HG03565 (cell line): ENCODE measurements at regions not wholly inside any gene's neighbourhood (a gene's known extent, or its start where the extent isn't known, plus 50 kb on each side); places are given as distances from the start of the nearest gene placed in this dataset.
"Not testable (repeated sequence)": the region's sequence is repeated elsewhere in the genome, so short reads cannot be mapped to it uniquely, and the experiment has no call there.

ENCODE experiments used
- ATAC-seq: cut with Tn5 transposase; IDR thresholded peaks from one replicate; pipeline ENCODE4 v1.9.1; 2021; ENCODE audit warnings: mild to moderate bottlenecking, moderate library complexity; ENCODE audit not compliant: unreplicated experiment

DNA sequence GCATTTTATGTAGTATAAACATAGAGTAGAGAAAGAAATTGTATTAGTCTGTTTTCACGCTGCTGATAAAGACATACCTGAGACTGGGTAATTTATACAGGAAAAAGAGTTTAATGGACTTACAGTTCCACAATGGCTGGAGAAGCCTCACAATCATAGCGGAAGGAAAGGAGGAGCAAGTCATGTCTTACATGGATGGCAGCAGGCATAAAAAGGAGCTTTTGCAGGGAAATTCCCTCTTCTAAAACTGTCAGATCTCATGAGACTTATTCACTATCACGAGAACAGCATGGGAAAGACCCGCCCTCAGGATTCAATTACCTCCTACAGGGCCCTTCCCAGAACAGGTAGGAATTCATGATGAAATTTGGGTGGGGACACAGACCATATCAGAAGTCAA, 98.1 kb downstream of the ARRDC3 start:
- not testable (repeated sequence) for ATAC-seq

DNA sequence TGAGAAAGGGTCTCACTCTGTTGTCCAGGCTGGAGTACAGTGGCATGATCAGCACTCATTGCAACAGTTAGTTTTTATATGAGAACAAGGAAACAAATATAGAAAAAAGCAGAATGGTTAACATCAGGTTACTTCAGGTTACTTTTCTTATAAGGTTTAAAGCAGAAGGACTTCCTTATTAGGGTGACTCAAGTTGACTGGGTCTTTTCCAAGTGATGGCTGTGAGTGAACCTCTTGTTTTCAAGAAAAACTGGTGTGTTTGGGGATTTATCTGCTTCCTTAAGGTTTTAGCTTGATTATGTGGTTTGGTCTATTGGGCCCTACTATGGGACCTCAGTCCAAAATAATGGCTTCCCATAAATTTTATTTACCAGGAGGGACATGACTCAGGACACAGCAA, 99.2 kb downstream of the ARRDC3 start:
- no peak for ATAC-seq

DNA sequence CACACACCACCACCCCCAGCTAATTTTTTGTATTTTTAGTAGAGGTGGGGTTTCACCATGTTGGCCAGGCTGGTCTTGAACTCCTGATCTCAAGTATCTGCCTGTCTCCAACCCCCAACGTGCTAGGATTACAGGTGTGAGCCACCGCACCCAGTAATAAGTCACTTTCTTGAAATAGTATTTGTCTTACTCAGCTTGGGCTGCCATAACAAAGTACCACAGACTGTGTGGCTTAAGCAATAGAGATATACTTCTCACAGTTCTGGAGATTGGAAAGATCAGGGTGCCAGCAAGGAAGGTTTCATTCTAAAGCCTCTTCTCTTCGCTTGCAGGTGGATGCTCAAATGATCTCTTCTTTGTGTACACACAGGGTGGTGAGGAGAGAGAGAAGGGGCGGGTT, 99.8 kb downstream of the ARRDC3 start:
- ATAC-seq, result no peak

GRCh38 chr5:91282210-91282609, 100.9 kb downstream of the ARRDC3 start:
- no peak for ATAC-seq

DNA sequence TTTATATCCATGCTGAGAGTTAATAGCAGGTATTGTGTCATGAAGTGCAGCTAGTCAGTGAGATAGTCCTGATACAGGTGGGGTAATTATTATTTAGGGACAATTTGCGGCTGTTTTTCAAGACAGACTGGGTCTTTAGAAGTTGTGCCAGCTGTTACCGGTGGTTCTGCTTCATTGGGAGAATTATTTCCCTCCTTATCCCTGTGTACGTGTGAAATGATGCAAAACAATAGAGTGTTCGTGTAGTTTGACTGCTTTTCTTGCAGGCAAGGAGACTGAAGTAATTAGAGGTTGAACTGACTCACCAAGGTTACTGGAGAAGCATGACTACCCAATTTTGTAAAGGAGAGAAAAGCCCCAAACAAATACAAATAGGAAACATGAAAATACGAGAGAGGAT, 101.7 kb downstream of the ARRDC3 start:
- no peak for ATAC-seq

GRCh38 chr5:91280362-91281269, 102.5 kb downstream of the ARRDC3 start:
- peak; percentile 91 for ATAC-seq

GRCh38 chr5:91277840-91278239, 105.3 kb downstream of the ARRDC3 start:
- no peak for ATAC-seq

- no peak for ATAC-seq
These were observed 106.0 kb downstream of the ARRDC3 start for GRCh38 chr5:91277093-91277626.

- ATAC-seq, result peak; percentile 90
These were observed 110.3 kb downstream of the ARRDC3 start for GRCh38 chr5:91272858-91273257.

DNA sequence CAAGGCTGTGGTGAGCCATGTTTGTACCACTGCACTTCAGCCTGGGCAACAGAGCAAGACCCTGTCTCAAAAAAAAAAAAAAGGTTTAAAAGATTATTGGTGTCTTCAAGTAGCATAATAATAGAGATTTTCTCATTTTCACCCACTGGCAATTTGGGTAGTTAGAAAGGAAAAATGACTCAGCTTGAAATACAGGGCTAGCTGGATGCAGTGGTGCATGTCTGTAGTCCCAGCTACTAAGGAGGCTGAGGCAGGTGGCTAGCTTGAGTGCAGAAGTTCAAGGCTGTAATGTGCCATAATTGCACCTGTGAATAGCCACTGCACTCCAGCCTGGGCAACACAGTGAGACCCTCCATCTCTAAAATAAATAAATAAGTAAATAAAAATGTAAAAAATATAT, 111.1 kb downstream of the ARRDC3 start:
- peak; percentile 51 for ATAC-seq

- peak; percentile 23 for ATAC-seq
These were observed 113.9 kb downstream of the ARRDC3 start for GRCh38 chr5:91269198-91269597.

DNA sequence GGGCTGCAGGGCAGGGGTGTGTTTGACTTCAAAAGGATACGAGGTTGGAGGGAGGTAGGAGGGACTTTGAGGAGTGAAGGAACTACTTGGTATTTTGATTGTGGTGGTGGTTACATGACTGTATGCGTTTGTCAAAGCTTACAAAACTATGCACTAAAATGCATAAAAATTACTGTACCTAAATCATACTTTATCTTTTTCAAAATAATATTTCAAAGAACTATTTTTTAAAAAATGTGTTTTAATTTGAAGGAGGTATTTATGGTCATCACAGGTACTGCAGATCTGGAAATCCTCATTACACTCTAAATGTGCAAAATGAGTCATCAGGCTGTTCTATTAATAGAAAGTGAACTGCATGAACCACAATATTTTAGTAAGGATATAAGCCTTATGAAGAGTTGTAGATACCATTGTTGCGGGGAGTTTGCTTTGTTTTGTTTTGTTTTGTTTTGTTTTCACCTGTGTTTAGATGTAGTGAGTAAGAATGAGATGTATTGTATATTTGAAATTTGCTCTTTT, 116.9 kb downstream of the ARRDC3 start:
- ATAC-seq, result peak; percentile 79

DNA sequence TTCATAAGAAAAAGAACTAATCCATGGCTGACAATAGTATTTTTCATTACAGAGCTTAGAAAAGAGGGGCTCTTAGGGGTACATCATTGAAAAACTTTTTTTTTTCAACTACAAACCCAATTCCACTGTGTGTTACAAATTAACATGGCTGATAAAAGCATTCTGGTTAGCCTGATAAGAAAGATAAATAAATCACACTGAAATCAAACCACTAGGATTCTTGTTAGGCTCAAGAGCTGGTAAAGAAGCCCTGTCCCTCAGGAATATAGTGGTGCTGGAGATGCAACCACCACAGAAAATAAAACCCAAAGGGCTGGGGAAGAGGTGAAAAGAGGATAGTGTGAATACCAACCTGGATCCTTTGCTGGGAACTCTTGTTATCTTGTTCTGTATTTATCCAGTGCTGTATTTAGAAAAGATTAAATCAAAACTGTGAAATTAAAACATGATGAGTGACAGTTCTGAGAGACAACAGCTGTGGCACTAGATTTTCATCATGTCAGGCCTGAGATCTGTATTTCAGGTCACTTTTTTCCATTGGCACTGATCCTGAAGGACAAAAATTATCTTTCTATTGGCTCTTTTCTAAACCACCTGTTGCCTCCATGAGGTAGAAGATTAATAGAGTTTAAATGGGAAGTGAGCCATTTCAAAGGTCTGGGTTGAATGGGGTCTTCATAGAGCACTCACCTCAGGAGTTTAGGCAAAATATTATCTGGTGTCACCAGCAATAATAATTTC, 118.6 kb downstream of the ARRDC3 start:
- ATAC-seq, result no peak

DNA sequence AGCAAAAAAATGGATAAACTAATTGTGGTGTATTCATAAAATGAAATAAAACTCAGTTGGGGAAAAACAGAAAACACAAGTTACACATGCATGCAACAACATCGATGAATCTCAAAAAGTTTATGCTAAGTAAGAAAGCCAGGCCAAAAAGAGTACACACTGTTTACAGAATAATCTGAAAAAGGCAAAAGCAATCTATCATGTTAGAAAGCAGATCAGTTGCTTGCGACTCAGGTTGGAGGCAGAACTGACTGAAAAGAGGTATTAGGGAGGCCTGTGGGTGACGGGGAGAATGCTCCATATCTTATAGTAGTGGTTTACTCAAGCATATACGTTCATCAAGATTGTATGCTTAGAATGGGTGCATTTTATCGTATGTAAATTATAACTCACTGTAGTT, 119.2 kb downstream of the ARRDC3 start:
- ATAC-seq, result no peak

GRCh38 chr5:91257301-91257700, 125.8 kb downstream of the ARRDC3 start:
- no peak for ATAC-seq

- ATAC-seq, result no peak
These were observed 127.0 kb downstream of the ARRDC3 start for GRCh38 chr5:91256142-91256524.

DNA sequence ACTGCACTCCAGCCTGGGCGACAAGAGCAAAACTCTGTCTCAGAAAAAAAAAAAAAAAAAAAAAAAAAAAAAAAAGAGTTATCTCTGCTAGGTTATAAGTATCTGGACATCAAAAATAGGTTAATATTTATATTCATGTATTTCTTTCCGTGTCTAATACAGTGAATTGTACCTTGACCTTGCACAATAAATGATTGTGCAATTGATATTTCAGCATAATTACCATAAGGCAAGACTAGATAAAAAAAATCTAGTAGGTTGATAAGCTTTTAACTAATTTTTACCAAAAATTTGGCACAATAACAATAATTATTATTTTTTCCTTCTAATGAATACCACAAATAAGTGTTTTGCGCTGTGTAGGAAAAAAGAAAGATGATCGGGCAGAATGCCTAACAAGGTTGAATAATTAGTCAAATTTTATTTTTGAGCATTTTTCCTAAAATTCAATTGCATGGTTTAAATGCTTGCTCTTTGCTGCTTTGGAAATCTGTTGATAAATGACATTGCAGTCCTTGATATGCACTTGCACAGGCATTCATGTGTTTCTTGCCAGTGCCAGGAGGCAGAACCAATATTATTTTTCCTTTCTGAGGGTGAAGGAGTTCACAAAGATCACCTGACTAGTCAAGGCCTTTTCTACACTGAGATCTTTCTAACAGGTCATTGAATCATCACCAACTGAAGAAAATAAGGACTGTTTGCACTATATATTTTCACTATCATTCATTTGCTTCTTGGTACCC, 127.5 kb downstream of the ARRDC3 start:
- ATAC-seq, result no peak

DNA sequence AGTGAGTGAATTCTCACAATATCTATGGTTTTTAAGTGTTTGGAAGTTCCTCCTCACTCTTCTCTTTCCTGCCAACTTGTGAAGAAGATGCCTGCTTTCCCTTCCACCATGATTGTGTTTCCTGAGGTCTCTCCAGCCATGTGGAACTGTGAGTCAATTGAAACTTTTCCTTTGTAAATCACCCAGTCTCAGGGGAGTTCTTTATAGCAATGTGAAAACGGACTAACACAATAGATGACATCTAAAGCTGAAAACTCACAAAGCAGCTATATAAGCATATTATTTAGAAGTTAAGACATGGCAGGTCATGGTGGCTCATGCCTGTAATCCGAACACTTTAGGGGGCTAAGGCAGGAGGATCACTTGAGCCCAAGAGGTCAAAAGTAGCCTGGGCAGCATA, 130.2 kb downstream of the ARRDC3 start:
- ATAC-seq, result no peak

DNA sequence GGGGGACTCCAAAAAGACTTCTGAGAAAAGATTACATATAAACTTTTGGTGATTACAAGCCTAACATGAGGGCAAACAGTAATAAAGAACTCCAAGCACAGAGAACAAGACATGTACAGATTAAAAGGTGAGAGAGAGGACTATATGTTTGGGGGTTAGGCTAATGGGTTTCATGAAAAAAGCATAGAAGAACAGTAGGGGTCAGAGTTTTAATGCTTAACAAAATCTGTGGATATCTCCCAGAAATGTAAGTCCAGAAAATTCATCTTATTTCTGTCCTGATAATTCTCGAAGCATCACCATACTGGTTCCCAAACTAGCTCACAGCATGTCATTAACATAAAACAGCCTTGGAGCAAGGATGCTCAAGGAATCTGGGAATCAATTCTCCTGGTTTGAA, 137.2 kb downstream of the ARRDC3 start:
- ATAC-seq, result no peak

DNA sequence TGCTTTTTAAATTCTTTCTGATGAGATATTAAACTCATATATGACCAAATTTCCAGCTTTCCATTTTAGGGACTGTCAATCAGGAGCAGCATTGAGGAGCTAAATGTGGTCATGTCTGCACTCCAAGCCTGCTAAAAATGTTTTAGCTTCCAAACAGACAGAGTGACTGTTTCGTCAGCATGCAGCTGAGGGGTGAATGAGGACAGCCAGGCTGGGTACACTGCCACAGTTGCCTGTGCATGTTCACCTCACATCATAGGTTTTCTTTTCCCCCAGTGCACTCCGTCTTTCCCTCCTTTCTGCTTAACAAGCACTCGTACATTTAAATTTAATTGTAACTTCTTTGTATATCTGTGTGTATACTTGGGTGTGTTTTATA, 138.1 kb downstream of the ARRDC3 start:
- ATAC-seq, result no peak
